ENCODE measurements at regions not wholly inside any gene's neighbourhood (a gene's known extent, or its start where the extent isn't known, plus 50 kb on each side); places are given as distances from the start of the nearest gene placed in this dataset.
A peak's percentile ranks its signal among the peaks of the same experiment; 100 is the strongest.
"Not testable (repeated sequence)": the region's sequence is repeated elsewhere in the genome, so short reads cannot be mapped to it uniquely, and the experiment has no call there.

- no peak for DNase-seq
These were observed 63.2 kb downstream of the NENF start for GRCh38 chr1:212495766-212496494.

GRCh38 chr1:212496682-212497081, 64.0 kb downstream of the NENF start:
- DNase-seq: no peak

GRCh38 chr1:212497553-212497952, 64.8 kb downstream of the NENF start:
- no peak for DNase-seq

GRCh38 chr1:212498283-212499040, 65.7 kb downstream of the NENF start:
- no peak for DNase-seq

GRCh38 chr1:212500351-212500750, 67.6 kb downstream of the NENF start:
- DNase-seq: no peak

- no peak for DNase-seq
These were observed 68.3 kb downstream of the NENF start for GRCh38 chr1:212500983-212501382.

GRCh38 chr1:212503714-212504113, 71.0 kb downstream of the NENF start:
- no peak for DNase-seq

- no peak for DNase-seq
These were observed 71.6 kb downstream of the NENF start for GRCh38 chr1:212504171-212504803.

GRCh38 chr1:212506666-212507065, 73.9 kb downstream of the NENF start:
- DNase-seq: peak in 1 of 56 donors; percentile 16

GRCh38 chr1:212507369-212507768, 74.6 kb downstream of the NENF start:
- DNase-seq: peak in 6 of 56 donors; percentile 12 to 21 (median 18)

GRCh38 chr1:212512816-212513559, 80.3 kb downstream of the NENF start:
- no peak for DNase-seq

GRCh38 chr1:212513586-212513985, 80.9 kb downstream of the NENF start:
- DNase-seq: no peak

GRCh38 chr1:212514056-212514614, 81.4 kb downstream of the NENF start:
- peak in 6 of 56 donors; percentile 7 to 47 (median 19) for DNase-seq

GRCh38 chr1:212514782-212515181, 82.1 kb downstream of the NENF start:
- peak in 8 of 56 donors; percentile 12 to 72 (median 21) for DNase-seq

GRCh38 chr1:212515329-212515760, 82.6 kb downstream of the NENF start:
- no peak for DNase-seq

GRCh38 chr1:212516012-212516411, 83.3 kb downstream of the NENF start:
- not testable (repeated sequence) for DNase-seq

- peak in 5 of 56 donors; percentile 15 to 77 (median 26) for DNase-seq
These were observed 85.7 kb downstream of the NENF start for GRCh38 chr1:212518188-212519054.

GRCh38 chr1:212519131-212519530, 86.4 kb downstream of the NENF start:
- no peak for DNase-seq

GRCh38 chr1:212520299-212520698, 87.6 kb downstream of the NENF start:
- no peak for DNase-seq

GRCh38 chr1:212520746-212521145, 87.8 kb upstream of the ATF3 start:
- no peak for DNase-seq

Measured in nucleus accumbens (tissue), 56 donors.